HG03432 (cell line): ENCODE measurements at regions not wholly inside any gene's neighbourhood (a gene's known extent, or its start where the extent isn't known, plus 50 kb on each side); places are given as distances from the start of the nearest gene placed in this dataset.
A peak's percentile ranks its signal among the peaks of the same experiment; 100 is the strongest.

ENCODE experiments used
- ATAC-seq: cut with Tn5 transposase; IDR thresholded peaks from one replicate; pipeline ENCODE4 v1.9.1; 2021; ENCODE audit warnings: mild to moderate bottlenecking, moderate library complexity; ENCODE audit not compliant: unreplicated experiment

DNA sequence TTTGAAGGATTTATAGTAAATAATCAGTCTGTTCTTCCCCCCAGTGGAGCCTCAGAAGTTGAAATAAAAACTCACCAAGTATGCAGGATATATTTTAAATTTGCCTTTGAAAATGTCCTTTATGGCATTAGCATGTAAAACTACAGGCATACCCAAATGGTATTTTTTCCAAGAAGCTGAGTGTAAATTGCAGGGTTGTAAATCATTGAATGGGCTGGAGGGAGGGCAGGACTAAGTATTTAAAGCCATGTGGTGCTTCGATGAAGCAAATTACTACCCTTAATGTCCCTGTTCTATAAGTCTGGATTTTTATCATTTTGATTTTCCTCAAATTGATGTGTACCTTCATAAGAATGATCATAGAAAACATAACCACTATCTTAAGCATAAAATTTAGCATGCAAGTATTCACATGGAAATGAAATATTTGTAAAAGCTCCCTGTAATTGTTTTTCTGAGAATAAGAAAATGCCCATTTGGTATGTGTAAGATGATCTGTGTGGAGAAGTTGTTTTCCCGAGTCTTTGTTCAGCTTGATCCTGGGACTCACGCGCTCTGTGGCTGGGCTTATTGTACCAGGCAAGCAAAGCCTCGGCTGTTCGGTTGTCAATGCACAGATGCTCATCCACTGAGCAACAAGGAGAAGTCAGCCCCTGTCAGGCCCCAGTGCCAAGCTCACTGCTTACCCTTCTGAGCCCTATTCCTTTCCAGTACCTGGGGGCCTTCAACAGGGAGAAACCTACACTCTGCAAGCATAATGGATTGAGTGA, 66.7 kb downstream of the CD164 start:
- ATAC-seq, result no peak

DNA sequence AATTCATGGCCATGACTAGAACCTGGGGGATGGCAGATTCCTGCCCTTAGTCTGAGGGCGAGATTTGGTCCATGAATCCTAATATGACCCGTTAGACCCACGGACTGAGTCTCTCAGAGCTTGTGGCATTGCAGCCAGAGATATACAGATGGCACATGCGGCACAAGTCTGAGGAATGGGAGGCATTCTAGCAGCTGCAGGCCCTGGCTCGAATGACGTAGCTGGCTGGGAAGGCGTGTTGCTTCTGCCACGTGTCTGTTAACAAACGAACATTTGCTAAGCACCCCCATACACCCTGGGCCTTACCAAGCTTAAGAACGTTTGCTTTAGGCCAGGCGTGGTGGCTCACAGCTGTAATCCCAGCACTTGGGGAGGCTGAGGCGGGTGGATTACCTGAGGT, 68.0 kb downstream of the CD164 start:
- no peak for ATAC-seq

DNA sequence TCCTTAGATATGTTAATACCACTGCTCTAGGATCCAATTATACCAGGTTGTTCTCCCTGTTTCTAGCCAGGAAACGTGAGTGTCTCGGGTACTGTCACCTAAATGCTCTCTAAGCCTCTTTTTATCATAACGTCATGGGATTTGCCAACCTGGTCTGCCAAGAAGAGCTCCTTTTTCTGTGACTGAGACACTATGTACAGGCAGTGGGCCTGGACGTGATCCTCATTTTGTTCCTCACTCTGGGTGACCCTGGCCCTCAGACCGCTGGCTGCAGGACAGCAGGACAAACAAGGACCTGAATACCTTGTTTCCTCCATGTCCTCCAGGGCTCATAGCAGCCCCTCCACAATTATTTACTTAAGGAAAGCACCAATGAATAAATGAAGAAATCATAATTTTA, 69.1 kb downstream of the CD164 start:
- no peak for ATAC-seq

DNA sequence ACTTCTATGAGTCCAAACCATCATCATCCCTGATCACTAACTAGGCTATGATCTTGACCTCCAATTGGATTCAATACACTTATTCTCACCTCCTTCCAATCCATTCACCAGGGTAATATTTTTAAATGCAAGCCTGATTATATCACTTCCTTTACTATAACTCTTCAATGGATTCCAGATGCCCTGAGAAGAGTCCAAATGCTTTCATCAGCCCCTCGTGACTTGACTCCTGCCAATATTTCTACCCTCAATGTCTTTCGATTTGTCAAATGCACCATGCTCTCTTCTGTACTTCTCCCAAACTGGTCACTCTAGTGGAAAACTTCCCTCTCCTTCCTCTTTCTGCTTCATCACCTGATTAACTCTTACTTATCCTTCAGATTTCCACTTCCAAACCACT, 70.8 kb downstream of the CD164 start:
- ATAC-seq, result no peak

GRCh38 chr6:109309917-109310316, 72.3 kb downstream of the CD164 start:
- no peak for ATAC-seq

- ATAC-seq, result no peak
Measured at GRCh38 chr6:109308018-109308492, 74.2 kb downstream of the CD164 start.

DNA sequence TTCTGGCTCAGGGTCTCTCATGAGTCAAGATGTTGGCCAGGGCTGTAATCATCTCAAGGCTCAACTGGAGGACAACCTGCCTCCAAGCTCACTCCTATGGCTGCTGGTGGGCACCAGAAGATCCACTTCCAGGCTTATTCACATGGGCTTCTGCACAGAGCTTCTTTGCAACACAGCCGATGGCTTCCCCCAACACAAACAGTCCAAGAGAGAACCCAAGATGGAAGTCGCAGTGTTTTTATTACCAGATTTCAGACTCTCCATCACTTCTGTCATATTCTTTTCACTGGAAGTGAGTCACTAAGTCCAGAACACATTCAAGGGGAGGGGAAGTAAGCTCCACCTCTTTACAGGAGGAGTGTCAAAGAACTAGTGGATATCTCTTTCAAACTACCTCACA, 75.5 kb downstream of the CD164 start:
- no peak for ATAC-seq

GRCh38 chr6:109305028-109305427, 77.2 kb downstream of the CD164 start:
- no peak for ATAC-seq

- peak; percentile 77 for ATAC-seq
Measured at GRCh38 chr6:109304284-109305015, 77.8 kb downstream of the CD164 start.

- ATAC-seq, result no peak
Measured at GRCh38 chr6:109303640-109304283, 78.5 kb downstream of the CD164 start.

GRCh38 chr6:109303164-109303563, 79.1 kb downstream of the CD164 start:
- no peak for ATAC-seq

DNA sequence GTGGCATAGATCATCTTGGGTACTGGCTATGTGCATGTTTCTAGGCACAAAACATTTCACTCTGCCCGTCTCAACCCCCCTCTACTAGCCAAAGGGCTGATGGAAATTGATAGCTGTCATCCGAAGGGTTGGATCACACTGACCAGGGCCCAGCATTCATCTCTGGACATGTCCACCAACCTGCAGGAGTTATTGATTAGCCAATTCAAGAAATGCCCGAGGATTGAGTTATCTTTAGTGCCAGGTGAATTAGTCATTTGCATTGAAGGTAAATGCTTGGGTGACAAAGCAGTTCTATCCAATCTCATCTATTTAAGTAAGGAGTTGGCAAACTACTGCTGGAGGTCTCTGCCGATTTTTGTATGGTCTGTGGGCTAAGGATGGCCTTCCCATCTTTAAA, 80.1 kb downstream of the CD164 start:
- ATAC-seq, result no peak

- ATAC-seq, result no peak
Measured at GRCh38 chr6:109301418-109301817, 80.8 kb downstream of the CD164 start.

- ATAC-seq, result no peak
Measured at GRCh38 chr6:109300874-109301273, 81.4 kb downstream of the CD164 start.

DNA sequence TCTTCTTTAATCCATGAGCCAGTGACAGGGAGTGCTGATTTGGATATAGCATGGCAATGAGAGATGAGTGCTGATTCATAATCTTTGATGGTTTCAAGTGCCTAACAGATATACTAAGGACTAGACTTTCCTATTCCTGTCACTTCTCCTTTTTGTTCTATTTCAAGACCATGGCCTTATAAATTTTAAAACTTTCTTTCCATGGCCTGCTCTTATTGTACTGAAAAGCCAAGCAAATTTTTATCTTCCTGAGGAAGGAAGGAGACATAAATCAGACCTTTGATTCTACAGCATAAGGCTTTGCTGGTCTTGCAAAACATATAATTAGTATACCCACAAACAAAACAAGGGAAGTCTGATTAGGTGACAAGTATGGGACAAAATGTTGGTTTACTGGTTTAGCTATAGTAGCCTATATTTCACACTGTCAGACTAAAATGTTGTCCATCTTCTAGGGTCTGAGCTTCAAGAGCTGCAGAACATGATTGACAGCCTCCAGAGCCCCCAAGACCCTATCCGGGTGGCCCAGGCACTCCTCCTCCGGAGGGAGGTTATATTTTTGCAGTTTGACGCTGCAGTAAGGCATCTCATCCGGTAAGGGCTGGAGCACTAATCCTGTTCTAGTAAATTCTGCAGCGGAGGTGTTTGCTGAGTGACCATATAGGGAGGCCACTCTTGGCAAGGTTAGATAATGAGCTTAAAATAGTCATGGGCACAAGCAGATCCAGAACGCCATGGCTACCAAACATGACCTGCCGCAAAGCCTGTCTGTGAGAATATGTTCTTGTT, 82.3 kb downstream of the CD164 start:
- ATAC-seq, result no peak

DNA sequence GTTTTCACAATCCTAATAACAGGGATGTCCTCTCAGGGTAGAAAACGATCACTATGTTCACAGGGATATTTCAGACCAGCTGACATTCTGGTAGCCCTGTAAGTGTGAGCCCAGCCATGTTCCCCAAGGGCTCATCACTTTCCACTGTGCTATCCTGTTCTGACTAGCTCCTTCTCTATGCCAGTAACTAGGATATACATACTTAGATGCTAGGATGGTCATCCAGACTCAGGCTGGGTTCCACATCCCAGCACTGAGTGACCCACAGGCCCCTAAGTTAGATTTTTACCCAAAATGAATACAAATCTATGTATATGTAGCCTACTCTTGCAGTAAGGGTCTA, 83.0 kb downstream of the CD164 start:
- ATAC-seq, result no peak

DNA sequence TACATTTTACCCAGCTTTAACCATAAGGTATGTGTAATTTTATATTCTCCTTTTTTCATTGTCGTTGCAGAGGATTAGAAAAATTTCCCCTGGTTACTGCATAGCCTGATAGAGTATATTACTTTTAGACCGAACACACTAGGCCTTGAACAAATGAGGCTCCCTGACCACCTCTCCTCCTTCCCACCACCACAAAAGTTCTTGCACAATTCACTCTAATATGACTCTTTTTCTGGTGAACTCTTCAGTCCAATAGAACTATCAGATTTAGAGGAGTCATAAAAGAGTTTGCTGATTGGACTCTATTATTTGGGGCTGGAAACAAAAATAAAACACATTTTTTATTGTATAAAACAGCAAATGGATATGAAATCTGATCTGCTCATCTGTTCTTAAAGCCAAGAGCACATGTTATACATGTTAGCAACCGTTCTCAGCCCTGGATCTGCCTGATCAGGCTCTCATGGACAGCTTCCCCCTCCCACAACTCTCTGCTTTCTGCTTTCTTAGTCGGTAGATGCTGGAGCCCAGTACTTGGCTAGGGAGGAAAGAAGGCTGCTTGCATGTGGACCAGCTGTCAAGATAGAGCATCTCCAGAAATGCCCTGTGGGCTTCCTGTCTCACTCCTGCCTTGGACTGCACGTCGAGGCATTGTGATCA, 83.5 kb downstream of the CD164 start:
- no peak for ATAC-seq

- ATAC-seq, result no peak
Measured at GRCh38 chr6:109297406-109298110, 84.7 kb downstream of the CD164 start.

DNA sequence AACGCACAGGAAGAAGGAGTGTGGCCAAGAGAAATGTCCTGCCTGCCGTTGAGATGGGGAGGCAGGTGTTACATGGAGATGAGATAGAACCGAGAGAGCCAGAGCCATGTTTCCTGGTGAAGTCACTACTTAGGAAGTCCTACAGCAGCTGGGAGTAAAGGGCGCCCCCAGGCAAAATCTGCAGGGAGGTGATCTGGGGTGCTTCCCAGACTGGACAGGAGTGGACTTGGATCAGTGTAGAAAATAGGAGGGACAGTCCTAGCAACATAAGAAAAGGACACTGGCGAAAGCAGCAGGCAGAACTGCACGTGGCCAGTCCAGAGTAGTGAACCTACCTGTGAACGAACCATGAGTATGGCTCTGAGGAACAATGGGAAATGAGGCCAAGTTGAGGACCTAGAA, 85.3 kb downstream of the CD164 start:
- ATAC-seq, result no peak

DNA sequence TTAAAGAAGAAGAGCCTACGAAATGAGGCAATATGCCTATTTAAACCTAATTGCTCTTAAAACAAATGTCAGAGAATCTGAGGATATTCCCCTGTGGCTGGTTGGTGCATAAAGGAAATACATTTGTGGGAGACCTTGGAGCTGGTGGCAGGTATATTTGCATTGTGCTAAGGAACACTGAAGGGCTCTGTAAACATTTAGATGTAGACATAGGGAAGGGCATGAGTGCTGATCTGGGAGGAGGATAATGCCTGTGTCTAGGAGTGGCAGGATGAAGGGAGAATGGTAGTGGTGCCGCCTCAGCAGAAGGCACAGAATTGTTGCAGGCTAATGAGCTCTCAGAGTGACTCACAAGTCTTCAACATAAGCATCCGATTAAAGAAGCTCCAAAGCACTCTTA, 85.8 kb downstream of the CD164 start:
- no peak for ATAC-seq
